ENCODE measurements at regions not wholly inside any gene's neighbourhood (a gene's known extent, or its start where the extent isn't known, plus 50 kb on each side); places are given as distances from the start of the nearest gene placed in this dataset.

- no peak for TF ChIP-seq EP300 (IDR thresholded peaks at IDR 0.05; ENCODE audit: borderline replicate concordance)
- TF ChIP-seq YY1 (IDR thresholded peaks at IDR 0.05; ENCODE audit: low read depth), result no peak
- no peak for TF ChIP-seq TCF12 (IDR thresholded peaks at IDR 0.05; ENCODE audit: low read depth)
- no peak for TF ChIP-seq RAD21 (IDR thresholded peaks at IDR 0.05; ENCODE audit: low read depth)
- no peak for TF ChIP-seq TAF1 (IDR thresholded peaks at IDR 0.05; ENCODE audit: low read depth)
- no peak for TF ChIP-seq REST (IDR thresholded peaks at IDR 0.05; ENCODE audit: low read depth)
- TF ChIP-seq EGR1 (IDR thresholded peaks at IDR 0.05), result no peak
- no peak for TF ChIP-seq USF1 (IDR thresholded peaks at IDR 0.05)
- no peak for TF ChIP-seq TEAD4 (IDR thresholded peaks at IDR 0.05)
- TF ChIP-seq, protein P1, sequence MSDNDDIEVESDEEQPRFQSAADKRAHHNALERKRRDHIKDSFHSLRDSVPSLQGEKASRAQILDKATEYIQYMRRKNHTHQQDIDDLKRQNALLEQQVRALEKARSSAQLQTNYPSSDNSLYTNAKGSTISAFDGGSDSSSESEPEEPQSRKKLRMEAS (IDR thresholded peaks at IDR 0.05), result no peak
- TF ChIP-seq NFIC (IDR thresholded peaks at IDR 0.05), result no peak
- no peak for TF ChIP-seq ZBTB7A (IDR thresholded peaks at IDR 0.05; ENCODE audit: low read depth)
- no peak for TF ChIP-seq FOXM1 (IDR thresholded peaks at IDR 0.05; ENCODE audit: borderline replicate concordance, low read depth)
- TF ChIP-seq CREB1 (IDR thresholded peaks at IDR 0.05; ENCODE audit: low read depth), result no peak
- TF ChIP-seq CEBPB (IDR thresholded peaks at IDR 0.05), result no peak
These were observed 495.9 kb upstream of the FAM241A start for GRCh38 chr4:111649308-111649707.

DNA sequence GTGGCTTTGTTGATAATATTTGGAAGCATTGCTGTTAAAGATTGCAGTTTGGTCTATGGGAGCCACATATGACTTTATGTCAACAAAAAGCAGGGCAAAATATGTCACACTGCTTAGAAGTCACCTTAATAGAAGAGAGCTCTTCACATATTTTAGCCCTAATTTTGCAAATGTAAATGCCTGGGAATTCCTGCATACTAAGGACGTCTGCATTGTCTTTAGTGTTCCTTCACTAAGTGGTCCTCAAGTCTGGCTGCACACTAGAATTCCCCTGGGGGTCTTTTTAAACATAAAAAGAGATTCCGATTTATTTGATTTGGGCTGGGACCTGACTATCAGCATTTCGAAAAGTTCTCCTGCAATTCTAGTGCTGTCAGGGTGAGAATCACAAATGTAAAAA, 495.1 kb upstream of the FAM241A start:
- no peak for TF ChIP-seq CEBPB (IDR thresholded peaks at IDR 0.05)

GRCh38 chr4:111650674-111651086, 494.6 kb upstream of the FAM241A start:
- no peak for TF ChIP-seq EGR1 (IDR thresholded peaks at IDR 0.05)
- no peak for TF ChIP-seq CREB1 (IDR thresholded peaks at IDR 0.05; ENCODE audit: low read depth)
- no peak for TF ChIP-seq USF1 (IDR thresholded peaks at IDR 0.05)
- TF ChIP-seq ZBTB7A (IDR thresholded peaks at IDR 0.05; ENCODE audit: low read depth), result no peak
- TF ChIP-seq EP300 (IDR thresholded peaks at IDR 0.05; ENCODE audit: borderline replicate concordance), result no peak
- TF ChIP-seq NFIC (IDR thresholded peaks at IDR 0.05), result no peak
- TF ChIP-seq TAF1 (IDR thresholded peaks at IDR 0.05; ENCODE audit: low read depth), result no peak
- TF ChIP-seq TCF12 (IDR thresholded peaks at IDR 0.05; ENCODE audit: low read depth), result no peak

DNA sequence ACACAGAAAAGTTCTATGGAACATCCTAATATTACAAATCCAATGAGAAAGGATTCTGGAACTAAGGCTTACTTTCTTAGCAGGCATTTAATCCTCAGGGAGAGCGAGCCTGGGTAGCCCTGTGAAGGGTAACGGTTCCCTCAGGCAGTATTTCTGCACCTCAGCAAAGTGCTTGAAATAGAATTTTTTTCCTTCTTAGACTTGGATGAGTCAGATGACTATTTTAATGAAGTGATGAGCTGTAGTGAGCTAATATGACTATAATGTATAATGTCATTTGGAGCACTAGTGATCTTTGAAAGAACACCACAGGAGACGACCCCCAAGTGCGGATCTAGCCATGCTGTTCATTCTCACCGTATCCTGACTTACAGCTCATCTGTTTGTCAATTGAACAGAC, 493.0 kb upstream of the FAM241A start:
- TF ChIP-seq CREB1 (IDR thresholded peaks at IDR 0.05; ENCODE audit: low read depth) (no peak), REST (IDR thresholded peaks at IDR 0.05; ENCODE audit: low read depth) (no peak), TAF1 (IDR thresholded peaks at IDR 0.05; ENCODE audit: low read depth) (no peak), ZBTB7A (IDR thresholded peaks at IDR 0.05; ENCODE audit: low read depth) (no peak)

DNA sequence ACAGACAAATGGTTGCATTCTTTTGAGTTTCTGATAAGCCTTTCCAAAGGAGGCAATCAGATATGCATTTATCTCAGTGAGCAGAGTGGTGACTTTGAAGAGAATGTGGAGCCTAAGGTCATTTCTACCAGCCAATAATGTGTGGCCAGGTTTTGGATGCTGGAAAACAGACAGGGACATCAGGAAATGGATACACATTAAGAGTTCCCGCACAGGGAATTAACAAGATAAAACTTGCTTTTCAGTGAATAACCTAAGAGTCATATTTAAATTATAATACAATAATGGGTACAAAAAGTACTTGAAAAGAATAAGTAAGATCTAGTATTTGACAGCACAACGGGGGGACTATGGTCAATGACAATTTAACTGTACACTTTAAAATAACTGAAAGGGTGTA, 492.3 kb upstream of the FAM241A start:
- TF ChIP-seq RAD21 (IDR thresholded peaks at IDR 0.05; ENCODE audit: low read depth) (no peak), TCF12 (IDR thresholded peaks at IDR 0.05; ENCODE audit: low read depth) (no peak)

DNA sequence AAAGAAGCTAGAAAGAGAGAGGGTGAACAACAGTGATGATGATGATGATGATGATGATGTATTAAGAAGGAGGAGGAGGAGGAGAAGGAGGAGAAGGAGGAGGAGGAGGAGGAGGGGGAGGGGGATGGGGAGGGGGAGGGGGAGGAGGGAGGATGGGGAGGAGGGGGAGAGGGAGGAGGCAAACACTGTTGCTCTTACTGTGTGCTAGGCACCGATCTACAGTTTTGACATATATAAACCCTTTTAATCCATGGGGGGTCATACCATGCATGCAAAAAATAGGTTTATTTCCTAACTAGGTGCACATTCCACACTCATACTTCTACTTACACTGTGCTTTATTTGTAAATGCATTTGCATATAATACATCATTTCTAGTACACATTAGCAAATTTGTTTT, 482.8 kb upstream of the FAM241A start:
- TF ChIP-seq USF1 (IDR thresholded peaks at IDR 0.05) (no peak), YY1 (IDR thresholded peaks at IDR 0.05; ENCODE audit: low read depth) (no peak), NFIC (IDR thresholded peaks at IDR 0.05) (no peak), EGR1 (IDR thresholded peaks at IDR 0.05) (no peak), REST (IDR thresholded peaks at IDR 0.05; ENCODE audit: low read depth) (no peak), TCF12 (IDR thresholded peaks at IDR 0.05; ENCODE audit: low read depth) (no peak), FOXM1 (IDR thresholded peaks at IDR 0.05; ENCODE audit: borderline replicate concordance, low read depth) (no peak), ZBTB7A (IDR thresholded peaks at IDR 0.05; ENCODE audit: low read depth) (no peak), EP300 (IDR thresholded peaks at IDR 0.05; ENCODE audit: borderline replicate concordance) (no peak)
- TF ChIP-seq, protein P1 (IDR thresholded peaks at IDR 0.05), result no peak

All from Ishikawa (cell line).